Psoas muscle (tissue), 7 donors: ENCODE measurements at regions not wholly inside any gene's neighbourhood (a gene's known extent, or its start where the extent isn't known, plus 50 kb on each side); places are given as distances from the start of the nearest gene placed in this dataset.
"Not testable (repeated sequence)": the region's sequence is repeated elsewhere in the genome, so short reads cannot be mapped to it uniquely, and the experiment has no call there.

ENCODE experiments used
- ATAC-seq, 4 donors: fragments of 200-7000 bp; cut with Tn5 transposase; one replicate each; pipeline ENCODE4 v1.9.1; 2020; ENCODE audit warnings: moderate library complexity in 3 of 4, mild to moderate bottlenecking in 2 of 4
- DNase-seq, 2 donors: peaks; one replicate each; pipeline ENCODE4 v3.0.0-alpha.2; 2020
- H3K27ac ChIP-seq: fragments of 200-600 bp; one replicate; pipeline ENCODE4 v1.8.0; 2022
- H3K27me3 ChIP-seq, 3 donors: fragments of 200-600 bp in 1 of 3; one replicate each; pipeline versions ENCODE4 v1.6.1 to v1.8.0; 2013 to 2022; ENCODE audit warnings: low read length in 2 of 3, mild to moderate bottlenecking in 2 of 3, moderate library complexity in 1 of 3; ENCODE audit not compliant: insufficient read depth in 3 of 3
- H3K36me3 ChIP-seq, 2 donors: fragments of 200-600 bp in 1 of 2; one replicate each; pipeline versions ENCODE4 v1.6.1 to v1.8.0; 2013 to 2022; ENCODE audit warnings: low read depth in 1 of 2, mild to moderate bottlenecking in 1 of 2, moderate library complexity in 1 of 2; ENCODE audit not compliant: insufficient read depth in 1 of 2
- H3K4me1 ChIP-seq: fragments of 200-600 bp; one replicate; pipeline ENCODE4 v1.8.0; 2022
- H3K4me3 ChIP-seq: fragments of 200-600 bp; one replicate; pipeline ENCODE4 v1.8.0; 2022; ENCODE audit warnings: mild to moderate bottlenecking
- H3K9me3 ChIP-seq: fragments of 200-600 bp; one replicate; pipeline ENCODE4 v1.8.0; 2022
- WGBS, 3 donors: extraction: QIAGEN DNeasy Blood & Tissue Kit; methylation state at CpG; one replicate each; pipeline versions ENCODE4 v1.1.6 to v1.1.7; 2013; 5-methylcytosine and 5-hydroxymethylcytosine counted together
- intact Hi-C, 2 donors: fragments of 100-400 bp; cut with DNase I; formaldehyde crosslinking; loops; one replicate each; pipeline versions ENCODE4 v1.11.0 to v1.14.2; 2022
- TF ChIP-seq, protein P1 (sequence below): fragments of 200-600 bp; IDR thresholded peaks from one replicate; pipeline ENCODE4 v1.8.0; 2022; ENCODE audit warnings: antibody characterized with exemption
- donor health status: healthy with polysubstance abuse.
- donor health status: DM: no; HTN: no; CAD: no; lungs with moderate emphysema.
- donor health status: Bipolar disorder and iron deficiency.
- donor health status: healthy.
- donor health status: DM: yes; HTN: yes; CAD: no.
- donor health status: DM: no; HTN: no; CAD: no.
- donor health status: DM: yes; HTN: yes; CAD: no.

DNA sequence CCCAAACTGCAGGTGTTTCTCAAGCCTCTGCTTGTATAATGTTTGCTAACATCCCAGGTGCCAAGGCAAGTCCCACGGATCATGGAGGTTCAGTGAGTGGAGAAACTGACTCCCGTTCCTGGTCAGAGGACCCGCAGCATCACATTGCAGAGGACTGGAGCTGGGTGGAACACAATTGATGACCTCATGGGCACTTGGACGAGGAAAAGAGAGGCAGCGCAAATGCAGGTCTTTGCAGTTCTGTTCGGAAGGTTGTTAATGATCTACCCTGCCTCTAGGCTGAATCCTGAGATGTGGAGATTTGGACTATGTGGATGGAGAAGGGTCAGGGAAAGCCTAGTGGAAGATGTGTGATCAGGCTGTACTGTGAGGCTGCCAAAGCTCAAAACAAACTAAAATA, 192.9 kb downstream of the DUSP10 start:
- ATAC-seq, result no peak
- TF ChIP-seq, protein P1, sequence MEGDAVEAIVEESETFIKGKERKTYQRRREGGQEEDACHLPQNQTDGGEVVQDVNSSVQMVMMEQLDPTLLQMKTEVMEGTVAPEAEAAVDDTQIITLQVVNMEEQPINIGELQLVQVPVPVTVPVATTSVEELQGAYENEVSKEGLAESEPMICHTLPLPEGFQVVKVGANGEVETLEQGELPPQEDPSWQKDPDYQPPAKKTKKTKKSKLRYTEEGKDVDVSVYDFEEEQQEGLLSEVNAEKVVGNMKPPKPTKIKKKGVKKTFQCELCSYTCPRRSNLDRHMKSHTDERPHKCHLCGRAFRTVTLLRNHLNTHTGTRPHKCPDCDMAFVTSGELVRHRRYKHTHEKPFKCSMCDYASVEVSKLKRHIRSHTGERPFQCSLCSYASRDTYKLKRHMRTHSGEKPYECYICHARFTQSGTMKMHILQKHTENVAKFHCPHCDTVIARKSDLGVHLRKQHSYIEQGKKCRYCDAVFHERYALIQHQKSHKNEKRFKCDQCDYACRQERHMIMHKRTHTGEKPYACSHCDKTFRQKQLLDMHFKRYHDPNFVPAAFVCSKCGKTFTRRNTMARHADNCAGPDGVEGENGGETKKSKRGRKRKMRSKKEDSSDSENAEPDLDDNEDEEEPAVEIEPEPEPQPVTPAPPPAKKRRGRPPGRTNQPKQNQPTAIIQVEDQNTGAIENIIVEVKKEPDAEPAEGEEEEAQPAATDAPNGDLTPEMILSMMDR, result no peak

DNA sequence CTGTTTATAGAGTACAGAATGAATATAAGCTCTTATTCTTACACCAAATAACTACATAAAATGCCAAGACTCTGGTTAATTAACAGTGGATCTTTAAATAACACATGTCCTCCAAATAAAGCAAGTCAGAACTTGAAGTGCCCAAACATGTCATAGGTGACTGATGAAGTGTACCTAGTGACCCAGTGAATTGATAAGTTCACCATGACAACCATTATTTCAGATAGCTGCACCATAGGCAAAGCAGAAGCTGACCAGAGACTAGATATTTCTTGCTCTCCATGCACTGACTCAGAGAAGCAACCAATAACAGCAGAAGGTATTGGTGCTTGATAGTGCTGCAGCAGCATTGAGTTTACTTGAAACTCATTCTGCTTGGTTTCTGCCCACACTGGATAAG, 192.1 kb downstream of the DUSP10 start:
- intact Hi-C loops, result loop anchor here in 1 of 2 donors (10.0 kb wide), 3 partner anchors 455 to 905 kb away; no protein-coding TSS in a partner anchor
- no peak overlapping the region for H3K27ac ChIP-seq
- H3K36me3 ChIP-seq, result no peaks in the 10 kb centered on the region
- no peaks in the 10 kb centered on the region for H3K9me3 ChIP-seq
- ATAC-seq, result no peak
- no peaks in the 10 kb centered on the region for H3K27me3 ChIP-seq
- DNase-seq, result no peak
- H3K4me3 ChIP-seq, result no peak overlapping the region
- TF ChIP-seq, protein P1, result no peak
- no peaks in the 10 kb centered on the region for H3K4me1 ChIP-seq

More for the DNA sequence above, 192.9 kb downstream of the DUSP10 start:
- WGBS, 3 donors, result 87 to 89% (median 88%) methylated on average over 6 of the region's 6 CpGs
- Histone ChIP-seq H3K36me3 (no peaks in the 10 kb centered on the region), H3K27me3 (no peaks in the 10 kb centered on the region), H3K9me3 (no peaks in the 10 kb centered on the region), H3K4me3 (no peak overlapping the region), H3K27ac (no peak overlapping the region), H3K4me1 (no peaks in the 10 kb centered on the region)
- intact Hi-C loops, result loop anchor here in 1 of 2 donors (10.0 kb wide), 3 partner anchors 456 to 906 kb away; no protein-coding TSS in a partner anchor
- no peak for DNase-seq

DNA sequence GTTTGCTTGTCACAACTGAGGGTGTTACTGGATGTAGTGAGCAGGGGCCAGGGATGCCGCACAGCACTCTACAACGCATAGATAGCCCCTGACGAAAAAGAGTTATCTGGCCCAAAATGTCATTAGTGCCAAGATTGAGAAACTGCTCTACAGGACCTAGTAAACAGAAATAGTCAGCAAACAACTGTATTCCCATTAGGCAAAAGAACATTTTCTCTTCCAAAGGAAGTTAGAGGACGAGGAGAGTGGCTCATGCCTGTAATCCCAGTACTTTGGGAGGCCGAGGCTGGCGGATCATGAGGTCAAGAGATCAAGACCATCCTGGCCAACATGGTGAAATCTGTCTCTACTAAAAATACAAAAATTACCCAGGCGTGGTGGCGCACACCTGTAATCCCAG, 189.1 kb downstream of the DUSP10 start:
- intact Hi-C loops, DNase-seq, H3K4me3 ChIP-seq, H3K27me3 ChIP-seq, ATAC-seq, H3K9me3 ChIP-seq, H3K27ac ChIP-seq, H3K4me1 ChIP-seq, H3K36me3 ChIP-seq: not testable (repeated sequence)
- 91 to 93% (median 93%) methylated on average over 8 of the region's 8 CpGs for WGBS, 3 donors

DNA sequence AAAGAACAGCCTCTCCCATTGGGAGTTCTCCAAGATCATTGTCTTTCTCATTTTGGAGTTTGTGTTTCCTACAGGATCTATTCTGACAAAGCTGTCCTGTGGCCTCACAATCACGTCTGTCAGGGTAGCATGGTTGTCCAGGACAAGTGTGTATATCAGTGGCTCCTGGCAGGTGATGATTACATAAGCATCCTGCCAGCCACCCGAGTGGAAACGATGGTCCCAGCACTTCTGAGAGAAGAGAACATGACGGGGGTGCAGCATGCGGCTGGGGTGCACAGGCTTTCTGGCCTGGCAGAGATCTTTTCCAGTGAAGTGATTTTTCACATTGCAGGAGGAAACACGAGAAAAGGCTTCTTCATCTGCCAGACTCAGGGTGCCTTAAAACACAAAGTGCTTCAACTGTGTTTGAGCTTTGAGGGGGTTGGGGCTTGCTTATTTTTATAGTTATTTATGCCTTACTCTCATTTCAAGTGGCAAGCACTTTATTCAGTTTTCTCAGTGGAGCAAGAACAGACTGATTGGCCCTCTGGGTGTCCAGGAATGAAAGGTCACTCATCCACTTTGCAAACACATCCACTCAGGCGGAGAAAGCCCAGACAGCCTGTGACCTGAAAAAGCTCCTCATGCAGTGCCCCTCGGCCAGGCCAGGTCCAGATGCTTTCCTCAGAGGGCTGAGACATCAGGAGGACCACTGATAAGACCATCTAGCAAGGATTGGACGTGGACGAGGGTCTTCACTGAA, 186.0 kb downstream of the DUSP10 start:
- Histone ChIP-seq H3K27ac (no peak overlapping the region), H3K4me1 (no peaks in the 10 kb centered on the region), H3K27me3 (no peaks in the 10 kb centered on the region), H3K9me3 (no peaks in the 10 kb centered on the region), H3K36me3 (no peaks in the 10 kb centered on the region), H3K4me3 (no peak overlapping the region)
- DNase-seq (no peak), ATAC-seq (no peak)
- WGBS, 3 donors, result 35 to 65% (median 41%) methylated on average over 10 of the region's 10 CpGs
- TF ChIP-seq, protein P1, result no peak
- intact Hi-C loops, result no loop called here

DNA sequence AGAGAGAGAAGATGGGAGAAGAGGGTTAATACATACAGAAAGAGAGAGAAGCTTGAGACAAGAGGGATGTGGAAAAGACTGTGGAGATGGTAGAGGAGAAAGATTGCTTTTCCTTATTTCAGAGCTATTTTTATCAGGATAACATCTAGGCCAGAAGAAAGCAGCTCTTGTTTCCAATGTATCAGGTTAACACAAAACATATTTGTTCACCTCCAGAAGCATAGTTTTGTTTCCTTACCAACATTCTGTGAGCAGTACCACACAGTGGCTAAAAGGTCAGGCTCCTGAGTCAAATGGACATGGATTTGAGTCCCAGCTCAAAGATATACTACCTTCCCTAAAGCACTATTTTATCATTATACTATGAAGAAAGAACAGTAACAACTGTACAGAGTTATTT, 185.5 kb downstream of the DUSP10 start:
- ATAC-seq (no peak), DNase-seq (no peak)
- intact Hi-C loops, result no loop called here
- TF ChIP-seq, protein P1, result no peak
- Histone ChIP-seq H3K27ac (no peak overlapping the region), H3K4me1 (no peaks in the 10 kb centered on the region), H3K27me3 (no peaks in the 10 kb centered on the region), H3K36me3 (no peaks in the 10 kb centered on the region), H3K4me3 (no peak overlapping the region), H3K9me3 (no peaks in the 10 kb centered on the region)
